Skeletal muscle tissue (tissue), 3 donors: ENCODE measurements at regions not wholly inside any gene's neighbourhood (a gene's known extent, or its start where the extent isn't known, plus 50 kb on each side); places are given as distances from the start of the nearest gene placed in this dataset.
"Not testable (repeated sequence)": the region's sequence is repeated elsewhere in the genome, so short reads cannot be mapped to it uniquely, and the experiment has no call there.

Experiments used
- H3K27ac ChIP-seq: one replicate; pipeline ENCODE4 v1.7.0; 2013; ENCODE audit warnings: mild to moderate bottlenecking, low read depth, low read length, inconsistent platforms
- H3K27me3 ChIP-seq, 3 donors: one replicate each; pipeline ENCODE4 v1.7.0; 2013; ENCODE audit warnings: low read length in 3 of 3; ENCODE audit not compliant: control insufficient read depth in 3 of 3, insufficient read depth in 3 of 3
- H3K36me3 ChIP-seq, 3 donors: one replicate each; pipeline ENCODE4 v1.7.0; 2013; ENCODE audit warnings: low read length in 3 of 3; ENCODE audit not compliant: control insufficient read depth in 3 of 3, insufficient read depth in 3 of 3
- H3K4me1 ChIP-seq, 3 donors: one replicate each; pipeline ENCODE4 v1.7.0; 2013; ENCODE audit warnings: low read length in 3 of 3, mild to moderate bottlenecking in 3 of 3; ENCODE audit not compliant: control insufficient read depth in 3 of 3, insufficient read depth in 3 of 3
- H3K4me3 ChIP-seq, 3 donors: one replicate each; pipeline ENCODE4 v1.7.0; 2013; ENCODE audit warnings: low read length in 3 of 3
- H3K9ac ChIP-seq, 3 donors: one replicate each; pipeline ENCODE4 v1.7.0; 2013; ENCODE audit warnings: low read length in 3 of 3, mild to moderate bottlenecking in 3 of 3, moderate library complexity in 2 of 3, low read depth in 1 of 3
- H3K9me3 ChIP-seq, 3 donors: one replicate each; pipeline ENCODE4 v1.7.0; 2013; ENCODE audit warnings: low read length in 3 of 3; ENCODE audit not compliant: control insufficient read depth in 3 of 3
- donor health status: Osteomylitis.

DNA sequence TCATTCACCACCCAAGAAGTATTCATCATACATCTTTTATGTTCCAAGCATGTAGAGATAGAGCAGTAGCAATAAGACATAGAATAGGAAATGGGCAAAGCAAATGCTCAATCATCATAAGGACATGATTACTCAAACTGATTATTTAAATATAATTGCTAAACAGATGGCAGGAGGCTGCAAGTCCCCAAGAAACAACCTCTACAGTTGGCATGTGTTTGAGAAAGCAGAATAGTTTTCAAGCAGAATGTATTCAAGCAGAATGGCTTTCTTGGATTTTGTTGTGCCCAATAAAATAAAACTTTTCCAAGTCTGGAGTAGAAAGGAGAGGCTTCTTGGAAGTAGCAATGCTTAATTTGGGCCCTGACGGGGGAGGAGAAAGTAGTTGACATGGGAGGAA, 86.5 kb upstream of the SYN3 start:
- Histone ChIP-seq H3K9me3 (no peaks in the 10 kb centered on the region), H3K9ac (no peak overlapping the region), H3K4me3 (no peak overlapping the region), H3K27ac (no peak overlapping the region), H3K27me3 (no peaks in the 10 kb centered on the region), H3K4me1 (no peaks in the 10 kb centered on the region), H3K36me3 (no peaks in the 10 kb centered on the region)

DNA sequence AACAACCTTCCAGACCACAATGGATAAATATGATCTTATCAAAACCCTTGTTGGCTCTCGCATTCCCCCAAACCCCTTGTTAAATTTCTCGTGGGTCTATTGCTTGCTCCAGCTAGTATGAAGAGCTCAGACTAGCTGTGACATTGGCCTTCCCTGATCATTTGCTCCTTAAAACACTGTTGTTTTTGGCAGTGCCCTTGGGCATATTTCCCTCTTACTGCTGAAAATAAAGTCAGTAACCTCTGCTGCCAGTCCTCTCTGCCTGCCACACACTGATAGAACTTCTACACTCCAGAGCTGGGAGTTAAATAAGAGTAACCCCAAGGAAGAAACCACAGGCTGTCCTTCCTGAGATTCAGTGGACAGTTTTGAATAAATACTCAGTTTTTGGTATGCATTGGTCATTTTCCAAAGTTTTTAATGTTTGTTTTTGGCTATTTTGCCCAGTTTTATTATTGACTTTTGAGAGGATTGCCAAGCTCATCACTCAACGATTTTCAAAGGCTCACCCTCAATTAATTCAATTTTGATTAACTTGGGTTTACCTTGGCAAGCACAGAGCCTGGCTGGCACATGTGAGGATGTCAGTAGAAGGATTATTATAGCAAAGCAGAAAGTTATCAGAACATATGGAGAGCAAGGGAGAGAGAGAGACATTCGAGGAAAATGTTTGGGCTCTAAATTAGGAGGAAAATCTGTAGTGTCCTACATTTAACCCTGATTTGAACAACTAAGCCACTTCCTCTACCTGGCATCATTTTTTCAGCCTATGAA, 84.3 kb upstream of the SYN3 start:
- no peak overlapping the region for H3K4me3 ChIP-seq
- H3K4me1 ChIP-seq: no peaks in the 10 kb centered on the region
- H3K27me3 ChIP-seq: no peaks in the 10 kb centered on the region
- no peaks in the 10 kb centered on the region for H3K9me3 ChIP-seq
- no peak overlapping the region for H3K27ac ChIP-seq
- no peaks in the 10 kb centered on the region for H3K36me3 ChIP-seq
- no peak overlapping the region for H3K9ac ChIP-seq

DNA sequence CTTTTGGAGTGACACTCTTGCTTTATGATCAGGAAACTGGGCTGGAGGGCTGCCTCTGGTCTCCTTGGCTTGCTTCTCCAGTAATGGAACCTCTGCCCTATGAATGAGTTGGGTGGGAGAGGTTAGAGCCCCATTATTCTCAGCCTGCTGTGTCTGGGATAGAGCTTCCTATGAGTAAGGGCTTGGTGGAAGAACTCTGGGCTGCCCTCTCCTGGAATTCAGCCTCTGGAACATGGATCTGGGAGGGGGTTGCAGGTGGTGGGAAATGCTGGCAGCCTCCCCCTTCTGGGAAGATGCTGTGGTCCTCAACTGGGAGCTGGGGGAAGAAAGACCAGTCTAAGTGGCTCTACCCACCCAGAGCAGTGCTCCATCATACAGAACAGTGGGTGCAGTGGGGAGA, 81.8 kb upstream of the SYN3 start:
- no peaks in the 10 kb centered on the region for H3K9me3 ChIP-seq
- H3K4me3 ChIP-seq: no peak overlapping the region
- H3K4me1 ChIP-seq: no peaks in the 10 kb centered on the region
- peaks cover 0 to 2% (median 0%) of the 10 kb centered on the region in 3 donors for H3K27me3 ChIP-seq
- no peak overlapping the region for H3K27ac ChIP-seq
- no peaks in the 10 kb centered on the region for H3K36me3 ChIP-seq
- no peak overlapping the region for H3K9ac ChIP-seq

DNA sequence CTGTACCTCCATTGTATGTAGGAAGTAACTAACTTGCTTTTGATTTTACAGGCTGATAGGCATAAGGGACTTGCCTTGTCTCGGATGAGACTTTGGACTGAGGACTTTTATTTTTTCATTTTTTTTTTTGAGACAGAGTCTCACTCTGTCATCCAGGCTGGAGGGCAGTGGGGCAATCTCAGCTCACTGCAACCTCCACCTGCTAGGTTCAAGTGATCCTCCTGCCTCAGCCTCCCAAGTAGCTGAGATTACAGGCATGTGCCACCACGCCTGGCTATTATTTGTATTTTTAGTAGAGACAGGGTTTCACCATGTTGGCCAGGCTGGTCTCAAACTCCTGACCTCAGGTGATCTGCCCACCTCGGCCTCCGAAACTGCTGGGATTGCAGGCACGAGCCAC, 80.2 kb upstream of the SYN3 start:
- not testable (repeated sequence) for H3K4me1 ChIP-seq, H3K27ac ChIP-seq, H3K4me3 ChIP-seq, H3K9me3 ChIP-seq, H3K27me3 ChIP-seq, H3K9ac ChIP-seq, H3K36me3 ChIP-seq

DNA sequence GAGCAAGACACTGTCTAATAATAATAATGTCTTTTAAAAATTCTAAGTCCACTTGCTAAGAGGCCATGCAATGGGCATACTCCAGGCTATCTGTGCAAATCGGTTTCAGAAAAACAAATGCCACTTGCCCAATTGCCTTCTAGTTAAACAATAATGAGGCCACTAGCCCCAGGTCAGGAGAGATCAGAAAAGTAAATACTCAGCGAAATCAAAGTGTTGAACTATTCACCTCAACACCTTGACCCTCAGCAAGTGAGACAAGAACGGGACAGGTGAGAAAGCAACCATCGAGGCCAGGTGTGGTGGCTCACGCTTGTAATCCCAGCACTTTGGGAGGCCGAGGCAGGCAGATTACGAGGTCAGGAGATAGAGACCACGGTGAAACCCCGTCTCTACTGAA, 72.3 kb upstream of the SYN3 start:
- Histone ChIP-seq H3K27ac (no peak overlapping the region), H3K4me3 (no peak overlapping the region), H3K27me3 (peaks cover 0 to 2% (median 0%) of the 10 kb centered on the region in 3 donors), H3K36me3 (no peaks in the 10 kb centered on the region), H3K9me3 (no peaks in the 10 kb centered on the region), H3K9ac (no peak overlapping the region), H3K4me1 (no peaks in the 10 kb centered on the region)

DNA sequence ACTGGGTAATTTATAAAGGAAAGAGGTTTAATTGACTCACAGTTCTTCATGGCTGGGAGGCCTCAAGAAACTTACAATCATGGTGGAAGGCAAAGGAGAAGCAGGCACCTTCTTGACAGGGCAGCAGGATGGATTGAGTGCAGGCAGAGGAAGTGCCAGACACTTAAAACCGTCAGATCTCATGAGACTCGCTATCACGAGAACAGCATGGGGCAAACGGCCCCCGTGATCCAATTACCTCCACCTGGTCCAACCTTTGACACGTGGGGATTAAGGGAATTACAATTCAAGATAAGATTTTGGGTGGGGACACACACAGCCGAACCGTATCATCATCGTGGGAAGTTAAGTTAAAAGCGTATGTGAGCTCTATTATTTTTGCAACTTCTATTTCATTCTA, 71.4 kb upstream of the SYN3 start:
- Histone ChIP-seq H3K9me3 (no peaks in the 10 kb centered on the region), H3K27me3 (no peaks in the 10 kb centered on the region), H3K27ac (no peak overlapping the region), H3K4me3 (no peak overlapping the region), H3K36me3 (no peaks in the 10 kb centered on the region), H3K9ac (no peak overlapping the region), H3K4me1 (no peaks in the 10 kb centered on the region)

DNA sequence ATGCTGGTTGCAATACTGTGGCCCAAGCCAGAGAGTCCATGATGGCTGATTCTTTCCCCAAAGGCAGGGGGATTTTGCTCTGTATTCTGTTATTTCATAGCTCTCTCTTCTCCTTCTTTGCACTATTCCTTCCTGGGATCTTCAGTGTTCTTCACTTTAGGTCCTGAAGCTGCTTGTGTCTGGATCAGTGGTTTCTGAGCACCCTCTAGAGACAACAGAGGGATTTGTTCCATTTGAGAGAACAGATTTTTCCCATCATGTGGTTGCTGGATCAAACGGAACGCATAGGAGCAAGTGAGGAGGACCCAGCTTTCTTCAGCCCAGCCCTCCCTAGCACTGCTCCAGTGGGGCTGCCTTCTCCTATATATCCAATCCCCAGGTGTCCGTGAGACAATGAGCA, 68.7 kb upstream of the SYN3 start:
- Histone ChIP-seq H3K4me1 (no peaks in the 10 kb centered on the region), H3K9ac (no peak overlapping the region)

GRCh38 chr22:33124471-33124870, 66.3 kb upstream of the SYN3 start:
- Histone ChIP-seq H3K27ac (no peak overlapping the region), H3K27me3 (peaks cover 0 to 3% (median 0%) of the 10 kb centered on the region in 3 donors), H3K9ac (no peak overlapping the region), H3K36me3 (no peaks in the 10 kb centered on the region), H3K4me3 (no peak overlapping the region), H3K9me3 (no peaks in the 10 kb centered on the region), H3K4me1 (no peaks in the 10 kb centered on the region)

More for the DNA sequence above, 68.7 kb upstream of the SYN3 start:
- Histone ChIP-seq H3K27ac (no peak overlapping the region), H3K36me3 (no peaks in the 10 kb centered on the region), H3K27me3 (peaks cover 0 to 3% (median 0%) of the 10 kb centered on the region in 3 donors), H3K9me3 (no peaks in the 10 kb centered on the region), H3K4me3 (no peak overlapping the region)

GRCh38 chr22:33122439-33122838, 64.3 kb upstream of the SYN3 start:
- H3K4me1 ChIP-seq, H3K9ac ChIP-seq, H3K36me3 ChIP-seq, H3K27ac ChIP-seq, H3K27me3 ChIP-seq, H3K4me3 ChIP-seq, H3K9me3 ChIP-seq: not testable (repeated sequence)

- Histone ChIP-seq H3K4me3 (no peak overlapping the region), H3K36me3 (no peaks in the 10 kb centered on the region), H3K9me3 (no peaks in the 10 kb centered on the region), H3K9ac (no peak overlapping the region), H3K4me1 (no peaks in the 10 kb centered on the region), H3K27me3 (peaks cover 0 to 5% (median 3%) of the 10 kb centered on the region in 3 donors), H3K27ac (no peak overlapping the region)
Measured at GRCh38 chr22:33119044-33119443, 60.9 kb upstream of the SYN3 start.
